HG03097 (cell line): ENCODE measurements at regions not wholly inside any gene's neighbourhood (a gene's known extent, or its start where the extent isn't known, plus 50 kb on each side); places are given as distances from the start of the nearest gene placed in this dataset.
"Not testable (repeated sequence)": the region's sequence is repeated elsewhere in the genome, so short reads cannot be mapped to it uniquely, and the experiment has no call there.

Experiments
- ATAC-seq: cut with Tn5 transposase; IDR thresholded peaks from one replicate; pipeline ENCODE4 v1.9.1; 2021; ENCODE audit not compliant: unreplicated experiment, low FRiP score

DNA sequence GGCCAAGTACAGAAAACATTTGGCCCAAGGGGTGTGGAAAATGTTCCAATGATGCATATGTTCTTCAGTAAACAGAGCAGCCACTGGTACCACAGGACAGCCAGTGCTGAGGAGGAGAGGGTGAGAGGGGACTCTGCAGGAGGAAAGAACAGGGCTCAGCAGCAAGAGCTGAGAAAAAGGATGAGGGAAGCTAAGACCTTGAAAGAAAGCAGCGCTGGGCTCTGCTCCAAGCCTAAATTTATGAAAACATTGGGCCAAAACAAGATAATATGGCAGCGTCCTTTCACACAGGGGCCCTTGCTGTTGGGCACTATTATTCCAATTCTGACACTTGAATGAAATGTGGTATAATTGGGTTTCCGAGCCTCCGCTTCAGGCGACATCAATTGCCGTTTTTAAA, 939.0 kb upstream of the FANCL start:
- ATAC-seq = no peak

GRCh38 chr2:59177748-59178147, 936.6 kb upstream of the FANCL start:
- ATAC-seq = no peak

GRCh38 chr2:59176737-59177136, 935.6 kb upstream of the FANCL start:
- no peak for ATAC-seq

GRCh38 chr2:59174536-59175243, 933.6 kb upstream of the FANCL start:
- no peak for ATAC-seq

GRCh38 chr2:59173325-59173724, 932.2 kb upstream of the FANCL start:
- no peak for ATAC-seq

DNA sequence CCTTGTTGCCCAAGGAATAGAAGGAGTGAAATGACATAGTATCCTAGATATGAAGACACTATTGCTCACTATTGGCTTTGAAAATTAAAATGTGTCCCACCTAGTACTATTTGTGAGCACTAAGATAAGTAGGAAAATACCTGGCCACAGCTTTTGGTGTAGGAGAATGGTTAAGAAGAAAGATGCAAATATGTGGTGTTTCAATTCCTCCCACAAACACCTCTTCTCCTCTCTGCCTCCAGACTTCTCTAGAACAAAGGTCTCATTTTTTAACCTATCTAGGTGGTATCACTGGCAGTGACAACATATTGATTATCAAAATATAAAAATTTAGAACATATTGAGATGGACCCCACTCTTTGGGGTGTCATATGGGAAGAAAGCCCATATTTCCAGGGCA, 929.9 kb upstream of the FANCL start:
- no peak for ATAC-seq

GRCh38 chr2:59168766-59169165, 927.6 kb upstream of the FANCL start:
- ATAC-seq = no peak

GRCh38 chr2:59167514-59167913, 926.4 kb upstream of the FANCL start:
- no peak for ATAC-seq

- ATAC-seq = not testable (repeated sequence)
Measured at GRCh38 chr2:59157908-59158307, 916.8 kb upstream of the FANCL start.

- no peak for ATAC-seq
Measured at GRCh38 chr2:59151805-59152204, 910.7 kb upstream of the FANCL start.

DNA sequence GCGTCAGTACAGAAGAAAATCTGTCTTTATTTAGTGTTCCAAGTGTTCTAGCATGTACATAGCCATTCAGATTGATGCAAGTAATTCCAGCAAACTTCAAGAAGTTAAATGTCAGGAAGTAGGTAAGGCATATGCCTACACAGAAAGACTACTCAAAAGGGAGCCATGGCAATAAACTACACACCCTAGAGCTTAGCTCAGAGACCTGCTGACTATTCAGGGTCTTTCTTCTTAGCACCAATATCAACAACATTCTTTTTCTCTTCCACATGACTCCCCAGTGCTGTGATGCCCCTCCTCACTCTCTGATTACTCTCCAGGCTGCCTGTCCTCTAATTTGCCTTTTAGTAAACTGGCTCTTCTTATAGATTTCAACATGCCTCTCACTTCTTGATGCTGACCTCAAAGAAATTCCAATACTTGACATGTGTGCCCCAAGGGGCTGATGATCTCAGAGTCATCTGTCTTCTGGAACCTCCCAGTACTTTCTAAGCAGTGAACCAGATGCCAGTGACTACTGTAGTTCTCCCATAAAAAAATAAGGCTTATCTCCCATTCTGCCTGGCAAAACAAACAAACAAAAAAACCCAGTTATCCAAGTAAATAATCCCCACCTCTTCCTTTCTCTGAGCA, 909.2 kb upstream of the FANCL start:
- ATAC-seq = no peak

DNA sequence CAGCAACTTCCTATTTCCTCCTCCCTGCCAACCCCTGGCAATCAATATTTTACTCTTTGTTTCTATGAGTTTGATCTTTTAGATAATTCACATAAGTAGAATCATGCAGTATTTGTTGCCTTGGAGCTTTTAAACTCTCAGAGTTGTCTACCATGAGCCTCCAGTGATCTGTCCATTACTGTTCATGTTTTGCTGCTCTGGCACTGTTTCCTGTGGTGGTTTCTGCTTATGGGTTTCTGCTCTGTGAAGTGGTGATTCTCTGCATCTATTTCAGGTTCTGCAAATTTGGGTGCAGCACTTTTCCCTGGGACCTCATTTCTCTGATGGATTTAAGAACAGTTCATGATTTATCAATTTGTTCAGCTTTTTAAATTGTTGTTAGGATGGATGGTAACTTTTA, 908.1 kb upstream of the FANCL start:
- ATAC-seq = no peak

DNA sequence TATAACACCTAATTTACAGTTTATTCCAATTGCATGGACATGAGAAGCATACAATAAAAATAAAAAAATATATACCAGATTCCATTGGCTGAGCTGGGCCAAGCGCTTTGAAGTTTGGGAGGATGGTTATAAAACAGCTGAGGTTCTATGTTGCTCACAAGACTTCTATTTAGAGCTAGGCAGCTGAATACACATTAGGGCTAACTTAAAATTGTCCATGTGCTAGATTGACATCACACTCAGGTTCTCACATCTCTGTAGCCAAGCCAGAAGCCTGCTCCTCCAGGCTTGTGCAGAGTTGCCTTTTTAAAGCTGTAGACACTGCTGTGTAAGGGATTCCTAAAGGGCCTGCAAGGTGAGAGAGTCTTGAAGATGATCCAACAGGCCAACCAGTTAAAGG, 871.1 kb upstream of the FANCL start:
- ATAC-seq = no peak

DNA sequence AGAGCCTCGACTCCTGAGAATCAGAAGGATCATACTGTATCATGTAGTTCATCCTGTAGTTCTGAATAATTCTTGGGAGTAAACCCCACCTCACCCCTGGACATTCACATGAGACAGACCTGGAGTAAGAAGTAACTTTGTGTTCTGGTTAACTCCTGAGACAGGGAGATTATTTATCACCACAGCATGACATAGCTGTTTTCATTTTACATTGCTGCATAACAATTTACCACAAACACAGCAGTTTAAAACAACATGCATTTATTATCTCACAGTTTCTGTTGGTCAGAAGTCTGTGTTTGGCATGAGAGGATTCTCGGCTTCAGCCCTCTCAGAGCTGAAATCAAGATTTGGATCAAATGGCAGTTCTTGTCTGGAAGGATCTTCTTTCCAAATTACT, 855.8 kb upstream of the FANCL start:
- ATAC-seq = no peak

- no peak for ATAC-seq
Measured at GRCh38 chr2:59093571-59093970, 852.4 kb upstream of the FANCL start.

GRCh38 chr2:59084326-59084725, 843.2 kb upstream of the FANCL start:
- ATAC-seq = no peak

DNA sequence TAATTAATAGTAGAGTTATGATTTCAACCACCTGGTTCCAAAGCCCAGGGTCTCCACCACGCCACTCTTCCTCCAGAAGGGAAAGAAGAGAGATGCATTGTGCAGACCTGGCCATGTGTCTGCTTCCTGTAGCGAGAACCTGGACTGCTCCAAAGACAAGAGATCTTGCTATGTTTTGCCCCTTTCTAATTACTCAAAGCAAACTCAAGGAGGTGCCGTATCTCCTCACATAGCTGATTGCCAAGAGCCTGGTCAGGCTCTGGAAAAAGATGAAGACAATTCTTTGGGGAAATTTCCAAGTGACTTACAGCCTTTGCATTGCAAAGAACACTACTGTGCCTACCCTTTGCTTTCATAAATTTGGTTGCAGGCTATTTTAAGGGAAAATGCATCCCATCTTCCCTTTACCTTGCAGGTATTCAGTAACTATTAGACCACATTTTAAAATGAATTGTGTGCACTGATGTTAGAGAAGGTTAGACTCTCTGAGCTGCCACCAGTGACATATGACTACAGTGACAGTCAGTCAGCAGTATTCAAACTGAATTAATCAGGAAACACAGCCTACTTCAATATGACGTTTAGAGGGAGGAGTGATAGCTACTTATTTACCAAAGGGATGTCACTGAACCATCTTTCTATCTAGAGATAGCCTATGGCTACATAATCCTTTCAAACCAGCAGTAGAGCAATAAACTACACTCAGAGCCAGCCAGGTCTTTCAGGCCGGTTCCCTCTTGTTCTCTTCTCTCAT, 842.1 kb upstream of the FANCL start:
- no peak for ATAC-seq

DNA sequence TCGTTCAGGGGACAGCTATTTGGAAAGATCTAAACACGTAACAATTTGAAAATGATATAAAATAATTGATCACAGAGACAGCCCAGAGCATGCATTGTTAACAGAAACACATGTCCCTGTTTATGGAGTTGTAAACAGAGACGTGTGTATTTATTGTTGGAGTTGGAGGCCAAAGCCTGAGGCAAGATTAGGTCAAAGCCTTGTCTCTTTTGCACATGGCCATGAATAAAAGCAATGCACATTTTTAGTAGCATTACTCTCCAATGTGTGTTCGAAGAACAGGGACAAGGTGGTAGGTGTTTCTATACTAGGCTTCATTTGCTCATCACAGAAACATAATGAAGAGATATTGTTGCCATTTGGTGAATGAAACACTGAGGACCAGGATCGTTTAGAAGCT, 841.5 kb upstream of the FANCL start:
- ATAC-seq = no peak

DNA sequence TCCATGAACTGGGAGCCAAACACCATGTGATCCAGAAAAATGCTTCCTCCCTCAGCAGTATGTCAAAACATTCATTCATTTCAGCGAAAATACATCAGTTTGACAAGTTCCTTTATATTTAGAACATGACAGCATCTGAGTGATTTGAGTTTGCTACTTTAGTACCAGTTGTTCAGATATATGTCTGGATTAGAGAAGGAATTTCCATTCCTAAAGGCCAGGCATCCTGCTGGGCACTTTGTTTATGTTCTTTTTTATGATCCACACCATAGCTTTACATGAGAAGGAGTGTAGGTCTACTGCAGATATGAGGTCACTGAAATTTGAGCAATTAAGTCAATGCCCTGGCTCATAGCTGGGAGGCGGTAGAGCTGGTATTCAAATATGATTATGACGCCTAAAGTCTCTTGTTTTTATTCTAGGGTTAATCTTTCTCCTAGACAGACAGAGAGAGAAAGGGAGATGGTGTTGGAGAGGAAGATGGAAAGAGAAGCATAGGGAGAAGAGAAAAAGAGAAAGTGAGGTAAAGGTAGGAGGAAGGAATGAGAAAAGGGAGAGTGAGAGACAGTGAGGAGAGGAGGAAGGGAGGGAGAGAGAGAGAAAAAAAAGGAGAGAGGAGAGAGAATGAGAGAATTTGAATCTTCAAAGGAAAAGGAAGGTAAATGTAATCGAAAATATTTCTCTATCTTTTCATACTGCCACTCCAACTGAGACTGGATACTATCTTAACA, 839.5 kb upstream of the FANCL start:
- ATAC-seq = no peak

DNA sequence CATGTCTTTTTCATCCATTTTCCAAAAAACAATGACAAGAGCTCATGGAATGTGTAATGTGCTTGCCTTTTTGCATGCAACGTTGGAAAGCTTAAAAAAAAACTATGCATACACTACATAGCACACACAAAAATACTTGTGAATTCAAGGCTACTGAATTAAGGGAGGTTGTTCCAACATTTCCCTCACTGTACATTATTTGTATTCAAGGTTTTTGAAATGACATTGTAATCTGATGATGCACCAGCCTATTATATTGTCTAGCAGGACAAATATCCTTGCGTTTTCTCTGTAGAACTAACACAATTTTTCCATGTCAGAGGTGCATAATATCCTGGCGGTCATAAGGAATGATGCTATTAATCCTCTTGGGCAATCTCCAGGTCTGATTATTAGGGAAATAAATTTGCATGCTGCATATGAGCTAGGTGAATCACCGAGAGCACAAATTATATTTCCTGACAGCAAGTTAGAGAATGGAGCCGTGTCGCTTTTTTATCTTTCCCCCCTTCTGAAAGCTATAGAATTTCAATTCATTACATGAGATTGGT, 836.9 kb upstream of the FANCL start:
- no peak for ATAC-seq
